ENCODE measurements at regions not wholly inside any gene's neighbourhood (a gene's known extent, or its start where the extent isn't known, plus 50 kb on each side); places are given as distances from the start of the nearest gene placed in this dataset.

DNA sequence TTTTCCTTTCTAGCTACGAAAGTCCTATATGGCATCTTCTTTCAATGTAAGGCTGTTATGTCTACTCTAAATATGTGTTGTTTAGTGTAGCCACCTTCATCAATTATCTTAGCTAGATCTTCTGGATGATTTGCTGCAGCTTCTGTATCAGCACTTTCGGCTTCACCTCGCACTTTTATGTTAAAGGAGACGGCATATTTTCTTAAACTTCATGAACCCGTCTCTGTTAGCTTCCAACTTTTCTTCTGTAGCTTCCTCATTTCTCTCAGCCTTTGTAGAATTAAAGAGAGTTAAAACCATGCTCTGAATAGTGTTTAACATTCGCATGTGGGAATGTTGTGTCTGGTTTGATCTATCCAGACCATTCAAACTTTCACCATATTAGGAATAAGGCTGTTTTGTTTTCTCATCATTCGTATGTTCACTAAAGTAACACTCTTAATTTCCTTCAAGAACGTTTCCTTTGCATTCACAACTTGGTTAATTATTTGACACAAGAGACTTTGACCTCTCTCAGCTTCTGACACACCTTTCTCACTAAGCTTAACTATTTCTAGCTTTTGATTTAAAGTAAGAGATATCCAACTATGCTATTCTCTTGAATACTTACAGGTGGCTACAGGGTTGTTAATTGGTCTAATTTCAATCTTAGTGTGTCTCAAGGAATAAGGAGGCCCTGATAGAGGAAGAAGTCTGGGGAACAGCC is 476.8 kb downstream of the GABRG1 start:
- Histone ChIP-seq H3K36me3 (ENCODE audit: insufficient read depth, low read length) (no peaks in the 10 kb centered on the region), H3K4me3 (ENCODE audit: low read length) (no peak overlapping the region), H3K27ac (ENCODE audit: low read depth, low read length) (no peak overlapping the region), H3K27me3 (ENCODE audit: insufficient read depth, low read length) (no peaks in the 10 kb centered on the region), H3K9me3 (ENCODE audit: insufficient read depth, low read depth, low read length) (no peaks in the 10 kb centered on the region), H3K4me1 (ENCODE audit: insufficient read depth, low read length) (no peaks in the 10 kb centered on the region), H3K9ac (ENCODE audit: low read depth, low read length) (no peak overlapping the region)
- WGBS = 97% methylated on average over 7 of the region's 8 CpGs

DNA sequence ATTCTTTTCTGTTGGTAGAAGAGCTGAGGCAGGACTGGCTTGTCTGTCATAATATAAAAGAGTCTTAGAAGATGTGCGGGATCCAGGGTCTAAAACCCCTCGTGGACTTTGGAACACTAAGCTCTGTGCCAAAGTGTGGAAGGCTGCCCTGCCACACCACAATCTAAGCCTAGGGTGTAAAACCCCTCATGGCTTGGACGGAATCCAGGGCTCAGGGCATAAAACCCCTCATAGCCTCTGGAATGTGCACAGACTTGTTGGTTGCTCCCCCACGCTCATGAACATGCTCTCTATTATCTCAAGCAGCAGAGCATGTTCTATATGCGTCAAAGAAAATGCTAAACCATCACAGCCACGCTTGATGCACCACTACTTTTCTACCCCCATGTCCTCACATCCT is 483.6 kb downstream of the GABRG1 start:
- no peak overlapping the region for H3K4me3 ChIP-seq (ENCODE audit: low read length)
- 95% methylated on average over 6 of the region's 6 CpGs for WGBS

DNA sequence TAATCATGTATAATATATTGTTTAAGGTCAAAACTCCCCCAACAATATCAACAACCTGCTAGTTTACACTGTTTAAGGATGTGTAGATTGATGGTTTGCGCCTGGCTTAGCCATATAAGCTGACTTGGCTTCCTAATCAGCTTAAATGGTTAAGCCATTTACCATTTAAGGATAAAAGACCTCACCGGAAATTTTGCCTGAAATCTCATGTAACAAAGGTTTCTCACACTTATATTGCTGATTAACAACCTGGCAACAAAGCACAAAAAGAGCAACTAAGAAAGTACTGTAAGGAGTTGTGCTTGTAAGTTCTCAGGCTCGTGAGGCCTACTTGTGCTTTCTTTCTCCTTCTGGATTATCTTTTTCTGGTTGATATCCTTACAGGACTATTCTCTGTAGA is 485.2 kb downstream of the GABRG1 start:
- WGBS = 97% methylated on average over 2 of the region's 3 CpGs
- Histone ChIP-seq H3K36me3 (ENCODE audit: insufficient read depth, low read length) (no peaks in the 10 kb centered on the region), H3K9me3 (ENCODE audit: insufficient read depth, low read depth, low read length) (no peaks in the 10 kb centered on the region), H3K4me1 (ENCODE audit: insufficient read depth, low read length) (no peaks in the 10 kb centered on the region), H3K9ac (ENCODE audit: low read depth, low read length) (no peak overlapping the region), H3K27me3 (ENCODE audit: insufficient read depth, low read length) (no peaks in the 10 kb centered on the region), H3K4me3 (ENCODE audit: low read length) (no peak overlapping the region), H3K27ac (ENCODE audit: low read depth, low read length) (no peak overlapping the region)

More for the DNA sequence above, 483.6 kb downstream of the GABRG1 start:
- H3K9ac ChIP-seq (ENCODE audit: low read depth, low read length) = no peak overlapping the region
- no peak overlapping the region for H3K27ac ChIP-seq (ENCODE audit: low read depth, low read length)
- H3K27me3 ChIP-seq (ENCODE audit: insufficient read depth, low read length) = no peaks in the 10 kb centered on the region
- H3K4me1 ChIP-seq (ENCODE audit: insufficient read depth, low read length) = no peaks in the 10 kb centered on the region
- H3K36me3 ChIP-seq (ENCODE audit: insufficient read depth, low read length) = no peaks in the 10 kb centered on the region
- no peaks in the 10 kb centered on the region for H3K9me3 ChIP-seq (ENCODE audit: insufficient read depth, low read depth, low read length)

DNA sequence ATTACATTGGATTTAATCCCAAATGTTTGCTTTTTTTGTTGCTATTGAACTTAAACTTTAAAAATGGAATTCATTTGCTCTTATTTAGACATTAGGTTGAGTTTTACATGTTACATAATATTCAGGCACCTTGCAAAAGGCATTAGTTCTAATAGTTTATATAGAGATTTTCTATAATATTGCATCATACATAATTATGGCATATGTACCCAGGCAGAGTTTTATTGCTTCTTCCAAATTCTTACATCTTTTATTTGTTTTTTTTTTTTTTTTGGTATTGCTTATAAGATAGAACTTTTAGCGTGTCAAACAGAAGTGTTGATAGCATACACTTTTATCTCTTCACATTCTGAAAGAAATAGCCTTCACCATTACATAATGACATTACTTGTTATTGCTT is 487.7 kb downstream of the GABRG1 start:
- no peaks in the 10 kb centered on the region for H3K27me3 ChIP-seq (ENCODE audit: insufficient read depth, low read length)
- no peak overlapping the region for H3K27ac ChIP-seq (ENCODE audit: low read depth, low read length)
- no peaks in the 10 kb centered on the region for H3K9me3 ChIP-seq (ENCODE audit: insufficient read depth, low read depth, low read length)
- no peak overlapping the region for H3K4me3 ChIP-seq (ENCODE audit: low read length)
- no CpG with 5 or more reads among the region's 1 CpG for WGBS
- H3K4me1 ChIP-seq (ENCODE audit: insufficient read depth, low read length) = no peaks in the 10 kb centered on the region
- no peaks in the 10 kb centered on the region for H3K36me3 ChIP-seq (ENCODE audit: insufficient read depth, low read length)
- H3K9ac ChIP-seq (ENCODE audit: low read depth, low read length) = no peak overlapping the region

DNA sequence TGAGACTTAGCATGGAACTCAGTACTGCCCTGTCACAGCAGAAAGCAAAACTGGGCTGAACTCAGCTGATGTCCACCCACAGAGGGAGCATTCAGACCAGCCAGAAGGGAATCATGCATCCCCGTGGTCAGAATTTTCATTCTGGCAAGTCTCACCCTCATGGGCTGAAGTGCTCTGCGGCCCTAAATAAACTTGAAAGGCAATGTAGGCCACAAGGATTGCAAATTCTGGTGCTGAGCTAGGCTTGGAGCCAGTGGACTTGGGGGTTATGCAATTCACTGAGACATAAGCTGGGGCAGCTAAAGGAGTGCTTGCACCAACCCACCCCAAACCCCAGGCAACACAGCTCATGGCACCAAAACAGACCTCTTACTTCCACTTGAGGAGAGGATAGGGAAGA is 494.1 kb downstream of the GABRG1 start:
- Histone ChIP-seq H3K9me3 (ENCODE audit: insufficient read depth, low read depth, low read length) (no peaks in the 10 kb centered on the region), H3K9ac (ENCODE audit: low read depth, low read length) (no peak overlapping the region), H3K27me3 (ENCODE audit: insufficient read depth, low read length) (no peaks in the 10 kb centered on the region), H3K4me1 (ENCODE audit: insufficient read depth, low read length) (no peaks in the 10 kb centered on the region), H3K36me3 (ENCODE audit: insufficient read depth, low read length) (no peaks in the 10 kb centered on the region), H3K27ac (ENCODE audit: low read depth, low read length) (no peak overlapping the region), H3K4me3 (ENCODE audit: low read length) (no peak overlapping the region)
- WGBS = 91% methylated on average over 2 of the region's 2 CpGs

DNA sequence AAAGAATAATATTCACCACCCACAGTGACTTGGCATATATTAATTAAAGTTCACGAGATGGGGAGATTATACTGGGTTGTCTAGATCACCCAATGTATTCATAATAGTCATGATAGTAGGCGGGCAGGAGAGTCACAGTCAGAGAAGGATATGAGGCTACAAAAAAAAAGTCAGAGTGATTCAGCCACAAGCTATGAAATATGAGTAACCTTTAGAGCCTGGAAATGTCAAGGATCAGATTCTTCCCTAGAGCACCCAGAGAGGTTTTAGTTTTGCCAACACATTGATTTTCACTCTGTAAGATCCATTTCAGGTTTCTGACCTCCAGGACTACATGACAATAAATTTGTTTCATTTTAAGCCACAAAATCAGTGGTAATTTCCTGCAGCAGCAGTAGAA is 501.9 kb downstream of the GABRG1 start:
- Histone ChIP-seq H3K9me3 (ENCODE audit: insufficient read depth, low read depth, low read length) (no peaks in the 10 kb centered on the region), H3K27me3 (ENCODE audit: insufficient read depth, low read length) (no peaks in the 10 kb centered on the region), H3K4me1 (ENCODE audit: insufficient read depth, low read length) (no peaks in the 10 kb centered on the region), H3K27ac (ENCODE audit: low read depth, low read length) (no peak overlapping the region), H3K9ac (ENCODE audit: low read depth, low read length) (no peak overlapping the region), H3K36me3 (ENCODE audit: insufficient read depth, low read length) (no peaks in the 10 kb centered on the region), H3K4me3 (ENCODE audit: low read length) (no peak overlapping the region)
- WGBS = 86% methylated on average over 1 of the region's 2 CpGs

DNA sequence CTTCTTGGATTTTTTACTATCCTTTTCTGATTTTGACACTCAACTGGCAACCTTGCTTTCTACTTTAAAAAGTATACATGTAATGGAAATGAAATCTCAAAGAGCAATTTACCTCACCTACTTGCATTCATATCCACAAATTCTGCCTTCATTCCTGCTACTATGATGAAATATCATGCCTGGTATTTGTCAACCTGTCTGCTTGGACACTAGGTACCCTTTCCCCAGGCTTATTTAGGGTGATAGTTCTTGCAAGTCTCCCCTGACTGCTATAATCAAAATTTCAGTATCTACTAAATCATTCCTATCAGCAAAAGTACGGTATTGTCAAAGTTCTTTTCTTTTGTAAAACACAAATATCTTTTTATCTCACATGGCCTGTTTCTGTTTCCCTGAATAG is 503.0 kb downstream of the GABRG1 start:
- no peaks in the 10 kb centered on the region for H3K9me3 ChIP-seq (ENCODE audit: insufficient read depth, low read depth, low read length)
- no peaks in the 10 kb centered on the region for H3K27me3 ChIP-seq (ENCODE audit: insufficient read depth, low read length)
- no peaks in the 10 kb centered on the region for H3K4me1 ChIP-seq (ENCODE audit: insufficient read depth, low read length)
- no peak overlapping the region for H3K4me3 ChIP-seq (ENCODE audit: low read length)
- H3K27ac ChIP-seq (ENCODE audit: low read depth, low read length) = no peak overlapping the region
- H3K9ac ChIP-seq (ENCODE audit: low read depth, low read length) = no peak overlapping the region
- no peaks in the 10 kb centered on the region for H3K36me3 ChIP-seq (ENCODE audit: insufficient read depth, low read length)
- WGBS = 96% methylated on average over 1 of the region's 1 CpG

DNA sequence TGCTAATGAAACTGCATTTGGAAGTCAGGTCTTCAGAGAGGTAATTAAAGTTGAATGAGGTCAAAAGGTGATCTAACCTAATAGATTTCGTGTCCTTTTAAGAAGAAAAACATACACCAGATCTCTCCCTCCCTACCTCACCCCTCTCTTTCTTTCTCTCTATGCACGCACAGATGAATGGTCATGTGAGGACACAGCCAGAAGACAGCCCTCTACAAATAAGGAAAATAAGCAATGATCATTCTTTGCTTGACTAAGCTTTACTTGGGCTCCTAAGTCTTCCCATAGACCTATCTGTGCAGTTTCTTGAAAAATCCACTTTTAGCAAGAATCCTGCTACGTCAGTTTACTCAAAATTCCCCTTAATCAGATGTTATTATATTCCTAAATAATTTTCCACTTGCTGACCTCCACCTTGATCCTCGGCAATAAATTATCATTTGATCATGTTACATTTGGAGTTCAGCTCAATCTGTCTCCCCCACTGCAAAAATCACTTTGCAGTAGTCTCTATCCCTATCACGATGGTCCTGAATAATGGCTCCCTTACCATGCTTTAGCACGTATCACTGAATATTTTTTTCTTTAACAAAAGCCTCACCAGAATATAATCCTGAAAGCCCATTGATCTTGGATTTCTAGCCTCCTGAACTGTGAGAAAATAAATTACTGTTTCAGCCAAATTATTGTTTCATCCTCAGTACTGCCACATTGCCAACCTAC is 527.3 kb downstream of the GABRG1 start:
- H3K27me3 ChIP-seq (ENCODE audit: insufficient read depth, low read length) = no peaks in the 10 kb centered on the region
- no peaks in the 10 kb centered on the region for H3K9me3 ChIP-seq (ENCODE audit: insufficient read depth, low read depth, low read length)
- H3K4me1 ChIP-seq (ENCODE audit: insufficient read depth, low read length) = 0 out of 2 replicates have a peak, but pooled peaks cover 8% of the 10 kb centered on the region
- no peak overlapping the region for H3K9ac ChIP-seq (ENCODE audit: low read depth, low read length)
- H3K27ac ChIP-seq (ENCODE audit: low read depth, low read length) = no peak overlapping the region
- WGBS = 79% methylated on average over 6 of the region's 6 CpGs
- H3K36me3 ChIP-seq (ENCODE audit: insufficient read depth, low read length) = no peaks in the 10 kb centered on the region
- H3K4me3 ChIP-seq (ENCODE audit: low read length) = no peak overlapping the region

DNA sequence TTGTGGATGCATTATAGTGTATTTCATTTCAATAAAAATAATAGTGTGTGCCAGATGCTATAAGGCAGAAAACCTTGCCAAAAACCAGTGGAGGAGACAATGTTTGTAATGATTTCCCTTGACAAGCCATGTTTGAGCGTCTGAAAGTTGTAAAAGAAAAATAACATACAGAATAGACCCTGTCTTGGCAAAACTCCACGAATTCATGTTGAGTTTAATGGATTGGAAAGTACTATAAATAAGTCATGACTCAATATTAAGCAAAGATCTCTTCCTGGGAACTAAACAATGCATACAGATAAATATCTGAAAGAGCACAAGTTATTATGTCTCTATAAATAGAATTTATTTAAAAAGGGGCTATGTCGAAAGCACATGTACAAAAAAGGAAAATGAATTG is 543.5 kb downstream of the GABRG1 start:
- Histone ChIP-seq H3K9me3 (ENCODE audit: insufficient read depth, low read depth, low read length) (no peaks in the 10 kb centered on the region), H3K4me3 (ENCODE audit: low read length) (no peak overlapping the region), H3K27ac (ENCODE audit: low read depth, low read length) (no peak overlapping the region), H3K27me3 (ENCODE audit: insufficient read depth, low read length) (no peaks in the 10 kb centered on the region), H3K9ac (ENCODE audit: low read depth, low read length) (no peak overlapping the region), H3K4me1 (ENCODE audit: insufficient read depth, low read length) (no peaks in the 10 kb centered on the region), H3K36me3 (ENCODE audit: insufficient read depth, low read length) (no peaks in the 10 kb centered on the region)
- 100% methylated on average over 1 of the region's 3 CpGs for WGBS

DNA sequence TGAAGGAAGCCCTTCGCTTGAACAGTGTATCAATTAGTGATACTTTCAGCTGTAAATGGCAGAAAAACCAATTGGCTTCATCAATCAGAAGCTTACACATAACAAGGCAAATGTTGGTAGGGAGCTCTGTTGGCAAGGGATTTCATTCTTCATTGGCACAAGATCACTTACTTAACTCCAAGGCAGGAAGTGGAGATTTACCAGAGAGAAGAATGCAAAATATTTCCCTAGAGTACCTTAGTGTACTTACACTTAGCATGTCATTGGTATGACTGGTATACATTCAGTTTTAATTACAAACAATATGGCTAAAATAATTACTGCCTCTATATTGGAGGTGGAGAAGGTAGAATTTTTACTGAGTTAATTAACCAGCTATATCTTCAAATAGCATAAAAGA is 545.0 kb downstream of the GABRG1 start:
- Histone ChIP-seq H3K27me3 (ENCODE audit: insufficient read depth, low read length) (no peaks in the 10 kb centered on the region), H3K9ac (ENCODE audit: low read depth, low read length) (no peak overlapping the region), H3K4me3 (ENCODE audit: low read length) (no peak overlapping the region), H3K4me1 (ENCODE audit: insufficient read depth, low read length) (no peaks in the 10 kb centered on the region), H3K36me3 (ENCODE audit: insufficient read depth, low read length) (no peaks in the 10 kb centered on the region), H3K27ac (ENCODE audit: low read depth, low read length) (no peak overlapping the region), H3K9me3 (ENCODE audit: insufficient read depth, low read depth, low read length) (no peaks in the 10 kb centered on the region)
- 94% methylated on average over 1 of the region's 1 CpG for WGBS

DNA sequence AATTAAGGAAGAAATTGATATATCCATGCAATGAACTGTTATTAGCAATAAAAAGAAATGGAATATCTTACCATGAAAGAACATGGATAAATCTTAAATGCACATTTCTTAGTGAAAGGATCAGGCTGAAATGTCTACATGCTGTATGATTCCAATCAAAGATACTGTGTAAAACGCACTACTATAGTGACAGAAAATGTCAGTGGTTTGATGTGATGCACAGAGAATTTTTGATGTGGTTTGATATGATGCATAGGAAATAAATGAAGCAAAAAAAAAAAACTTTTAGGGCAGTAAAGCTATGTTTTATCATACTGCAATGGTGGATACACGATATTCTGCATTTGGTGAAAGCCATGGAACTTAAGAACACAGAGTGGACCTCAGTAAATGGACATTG is 547.6 kb downstream of the GABRG1 start:
- Histone ChIP-seq H3K9ac (ENCODE audit: low read depth, low read length) (no peak overlapping the region), H3K4me1 (ENCODE audit: insufficient read depth, low read length) (no peaks in the 10 kb centered on the region), H3K9me3 (ENCODE audit: insufficient read depth, low read depth, low read length) (no peaks in the 10 kb centered on the region), H3K27ac (ENCODE audit: low read depth, low read length) (no peak overlapping the region), H3K27me3 (ENCODE audit: insufficient read depth, low read length) (no peaks in the 10 kb centered on the region), H3K4me3 (ENCODE audit: low read length) (no peak overlapping the region), H3K36me3 (ENCODE audit: insufficient read depth, low read length) (no peaks in the 10 kb centered on the region)
- WGBS = 95% methylated on average over 2 of the region's 2 CpGs

All from HUES64 (cell line).